OCI-LY7 (cell line): ENCODE measurements at regions not wholly inside any gene's neighbourhood (a gene's known extent, or its start where the extent isn't known, plus 50 kb on each side); places are given as distances from the start of the nearest gene placed in this dataset.

Experiments used
- BruUV-seq: library from RNA; stranded (reverse); fragments of 400-500 nt; replicated peaks from 2 replicates; lab custom pipeline; 2021; lab: Mats Ljungman, UMichigan
- CTCF ChIA-PET: fragments of 300-600 bp; sonication (Branson Sonifier 250); formaldehyde crosslinking; loops from one replicate; lab custom pipeline; 2022; ENCODE audit warnings: antibody characterized with exemption; ENCODE audit not compliant: unreplicated experiment; lab: Charles Lee
- POLR2A ChIA-PET: fragments of 300-600 bp; sonication (Branson Sonifier 250); formaldehyde crosslinking; loops from one replicate; lab custom pipeline; 2022; ENCODE audit warnings: antibody characterized with exemption; lab: Charles Lee
- DNase-seq: peaks from one replicate; pipeline ENCODE4 v3.0.0-alpha.2; 2015; ENCODE audit warnings: low spot score
- H2AFZ ChIP-seq: fragments of 200-600 bp; sonication (generic), shearing (Covaris generic); 2 replicates; pipeline ENCODE4 v1.6.1; 2014; ENCODE audit warnings: mild to moderate bottlenecking, antibody characterized with exemption, low read length, moderate library complexity
- H3K27ac ChIP-seq: fragments of 200-600 bp; sonication (generic); 2 replicates; pipeline ENCODE4 v1.5.1; 2014; ENCODE audit warnings: mixed run types, low read depth, mild to moderate bottlenecking, moderate library complexity, low read length, inconsistent platforms; ENCODE audit not compliant: poor library complexity, severe bottlenecking
- H3K36me3 ChIP-seq: fragments of 200-600 bp; sonication (generic); 2 replicates; pipeline ENCODE4 v1.6.1; 2014; ENCODE audit warnings: mild to moderate bottlenecking, antibody characterized with exemption, low read length, moderate library complexity, mixed read lengths; ENCODE audit not compliant: insufficient read depth
- H3K4me1 ChIP-seq: fragments of 200-600 bp; sonication (generic); 2 replicates; pipeline ENCODE4 v1.5.1; 2014; ENCODE audit warnings: mild to moderate bottlenecking, low read length; ENCODE audit not compliant: insufficient read depth, poor library complexity, severe bottlenecking
- H3K4me2 ChIP-seq: fragments of 200-600 bp; sonication (generic); 2 replicates; pipeline ENCODE4 v1.6.1; 2014; ENCODE audit warnings: mild to moderate bottlenecking, low read length
- H3K4me3 ChIP-seq: fragments of 200-600 bp; sonication (generic); 2 replicates; pipeline ENCODE4 v1.5.1; 2014; ENCODE audit warnings: mild to moderate bottlenecking, low read depth, low read length; ENCODE audit not compliant: poor library complexity, severe bottlenecking
- H3K79me2 ChIP-seq: fragments of 200-600 bp; sonication (generic); 2 replicates; pipeline ENCODE4 v1.6.1; 2016; ENCODE audit warnings: low read depth, mild to moderate bottlenecking, low read length, moderate library complexity, mixed read lengths; ENCODE audit not compliant: insufficient read depth
- H3K9me2 ChIP-seq: fragments of 200-600 bp; sonication (generic); 2 replicates; pipeline ENCODE4 v1.6.1; 2016; ENCODE audit warnings: mild to moderate bottlenecking, low read length, mixed read lengths; ENCODE audit not compliant: insufficient read depth
- H3K9me3 ChIP-seq: fragments of 200-600 bp; sonication (generic); 2 replicates; pipeline ENCODE4 v1.6.1; 2014; ENCODE audit warnings: mild to moderate bottlenecking, mixed run types, low read length, mixed read lengths
- H4K20me1 ChIP-seq: fragments of 200-600 bp; sonication (generic); 2 replicates; pipeline ENCODE4 v1.6.1; 2014; ENCODE audit warnings: mild to moderate bottlenecking, antibody characterized with exemption, low read length, moderate library complexity, mixed read lengths; ENCODE audit not compliant: insufficient read depth
- CTCF ChIP-seq: fragments of 200-600 bp; sonication (generic); conservative IDR thresholded peaks from 2 replicates; pipeline ENCODE4 v1.5.1; 2014; ENCODE audit warnings: mild to moderate bottlenecking, antibody characterized with exemption, low read length, moderate library complexity, mixed read lengths
- EZH2phosphoT487 ChIP-seq: fragments of 200-600 bp; sonication (generic); IDR thresholded peaks from 2 replicates; pipeline ENCODE4 v1.6.1; 2018; ENCODE audit warnings: low read depth, borderline replicate concordance, mild to moderate bottlenecking, mixed run types, antibody characterized with exemption, low read length, moderate library complexity, mixed read lengths
- intact Hi-C: fragments of 100-400 bp; cut with micrococcal nuclease; formaldehyde crosslinking; loops from one replicate; pipeline ENCODE4 v1.10.0; 2022; ENCODE audit not compliant: unreplicated experiment

DNA sequence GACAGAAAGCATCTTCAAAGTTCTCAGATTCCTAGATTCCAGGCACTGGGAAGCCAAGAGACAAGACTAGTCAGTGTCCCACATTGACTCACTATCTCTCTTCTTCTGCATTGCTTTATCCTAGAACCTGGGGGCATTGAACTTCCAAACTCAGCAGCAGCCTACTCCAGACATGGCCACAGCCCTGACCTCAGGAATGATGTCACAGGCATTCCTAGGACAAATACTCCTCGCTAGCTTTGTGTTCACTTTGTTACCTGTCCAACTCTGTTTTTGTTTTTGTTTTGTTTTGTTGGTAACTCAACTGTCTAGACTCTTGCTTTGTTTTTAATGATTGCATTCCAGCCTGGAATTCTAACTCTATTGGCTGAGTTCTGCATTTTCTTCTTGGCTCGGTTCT lies 449.3 kb upstream of the SPHKAP start:
- no TSS peak for BruUV-seq
- POLR2A ChIA-PET, result no interaction called here
- no peak for DNase-seq
- CTCF ChIA-PET, result no interaction called here
- Histone ChIP-seq H3K79me2 (no peaks in the 10 kb centered on the region), H3K36me3 (no peaks in the 10 kb centered on the region), H3K9me2 (no peaks in the 10 kb centered on the region), H3K27ac (no peak overlapping the region), H2AFZ (no peak overlapping the region), H3K4me3 (no peak overlapping the region), H4K20me1 (no peaks in the 10 kb centered on the region), H3K9me3 (no peaks in the 10 kb centered on the region), H3K4me1 (no peaks in the 10 kb centered on the region), H3K4me2 (no peak overlapping the region)
- no peak for TF ChIP-seq EZH2phosphoT487
- no peak for TF ChIP-seq CTCF
- intact Hi-C loops, result no loop called here

DNA sequence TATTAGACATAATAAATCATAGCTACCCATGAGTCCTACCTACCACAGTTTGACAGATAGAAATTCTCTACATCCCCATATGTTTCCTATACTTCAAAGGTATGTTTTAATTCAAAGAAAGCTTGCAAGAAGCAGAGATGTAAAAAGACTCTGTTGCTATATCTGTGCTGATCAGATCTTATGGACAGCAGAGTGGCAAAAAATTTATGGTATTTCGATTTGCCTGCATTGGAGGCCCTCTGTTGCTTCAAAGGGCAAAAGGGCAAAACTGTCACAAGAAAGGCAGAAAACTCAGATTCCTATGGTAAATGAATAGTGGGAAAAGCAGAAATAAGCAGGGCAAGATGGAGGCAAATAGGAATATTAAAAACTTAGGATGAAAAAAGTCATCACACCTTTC lies 447.8 kb upstream of the SPHKAP start:
- Histone ChIP-seq H2AFZ (no peak overlapping the region), H3K4me1 (no peaks in the 10 kb centered on the region), H4K20me1 (no peaks in the 10 kb centered on the region), H3K9me2 (no peaks in the 10 kb centered on the region), H3K36me3 (no peaks in the 10 kb centered on the region), H3K27ac (no peak overlapping the region), H3K79me2 (no peaks in the 10 kb centered on the region), H3K9me3 (no peaks in the 10 kb centered on the region), H3K4me2 (no peak overlapping the region), H3K4me3 (no peak overlapping the region)
- CTCF ChIA-PET, result no interaction called here
- intact Hi-C loops, result no loop called here
- POLR2A ChIA-PET, result no interaction called here
- no peak for DNase-seq
- no TSS peak for BruUV-seq
- TF ChIP-seq CTCF (no peak), EZH2phosphoT487 (no peak)

DNA sequence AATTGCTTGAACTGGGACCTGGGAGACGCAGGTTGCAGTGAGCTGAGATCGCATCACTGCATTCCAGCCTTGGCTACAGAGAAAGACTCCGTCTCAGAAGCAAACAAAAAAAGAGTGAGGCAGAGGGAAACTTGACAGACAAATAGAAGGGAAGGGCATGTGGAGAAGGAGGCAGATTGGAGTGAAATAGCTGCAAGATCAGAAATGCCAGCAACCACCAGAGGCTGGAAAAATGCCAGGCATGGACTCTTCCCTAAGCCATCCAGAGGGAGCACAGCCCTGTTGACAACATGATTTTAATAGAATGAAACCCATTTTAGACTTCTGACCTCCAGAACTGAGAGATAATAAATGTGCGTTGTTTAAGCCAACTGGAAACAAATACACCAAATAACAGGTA lies 447.2 kb upstream of the SPHKAP start:
- Histone ChIP-seq H3K9me3 (no peaks in the 10 kb centered on the region), H3K27ac (no peak overlapping the region), H3K79me2 (no peaks in the 10 kb centered on the region), H3K36me3 (no peaks in the 10 kb centered on the region), H4K20me1 (no peaks in the 10 kb centered on the region), H3K4me3 (no peak overlapping the region), H3K4me1 (no peaks in the 10 kb centered on the region), H2AFZ (no peak overlapping the region), H3K9me2 (no peaks in the 10 kb centered on the region), H3K4me2 (no peak overlapping the region)
- no peak for DNase-seq
- ChIA-PET CTCF (no interaction called here), POLR2A (no interaction called here)
- TF ChIP-seq EZH2phosphoT487 (no peak), CTCF (no peak)
- no TSS peak for BruUV-seq
- intact Hi-C loops, result no loop called here
